HG02763 (cell line): ENCODE measurements at regions not wholly inside any gene's neighbourhood (a gene's known extent, or its start where the extent isn't known, plus 50 kb on each side); places are given as distances from the start of the nearest gene placed in this dataset.
"Not testable (repeated sequence)": the region's sequence is repeated elsewhere in the genome, so short reads cannot be mapped to it uniquely, and the experiment has no call there.

ENCODE experiments used
- ATAC-seq: cut with Tn5 transposase; IDR thresholded peaks from one replicate; pipeline ENCODE4 v1.9.1; 2021; ENCODE audit warnings: mild to moderate bottlenecking, moderate library complexity; ENCODE audit not compliant: unreplicated experiment

DNA sequence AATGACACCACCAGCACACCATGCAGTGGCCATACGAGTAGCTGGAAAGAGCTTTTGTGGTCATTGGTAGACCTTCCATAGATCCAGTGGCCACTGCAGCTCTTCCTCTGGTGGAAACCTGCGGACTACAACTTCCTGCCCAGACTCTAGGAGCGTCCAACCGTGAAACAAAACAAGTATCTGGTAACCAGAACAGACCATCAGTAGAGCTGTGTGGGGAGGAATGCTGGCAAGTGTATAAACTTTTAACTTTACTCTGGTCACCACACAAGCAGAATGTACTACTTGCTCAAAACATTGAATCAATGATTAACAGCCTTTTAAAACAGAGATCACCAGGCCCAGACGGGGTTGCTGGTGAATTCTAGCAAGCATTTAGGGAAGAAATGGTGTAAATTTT is 154.7 kb upstream of the DGKB start:
- ATAC-seq = no peak

DNA sequence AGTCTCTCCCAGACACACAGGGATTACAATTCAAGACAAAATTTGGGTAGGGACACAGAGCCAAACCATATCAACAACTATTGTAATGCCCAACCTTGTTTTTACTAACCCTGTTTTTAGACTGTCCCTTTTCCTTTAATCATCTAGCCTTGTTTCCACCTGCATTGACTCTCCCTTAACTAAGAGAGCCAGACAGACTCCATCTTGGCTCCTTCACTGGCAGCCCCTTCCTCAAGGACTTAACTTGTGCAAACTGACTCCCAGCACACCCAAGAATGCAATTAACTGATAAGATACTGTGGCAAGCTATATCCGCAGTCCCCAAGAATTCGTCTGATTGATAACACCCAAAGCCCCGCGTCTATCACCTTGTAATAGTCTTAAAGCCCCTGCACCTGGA is 151.8 kb upstream of the DGKB start:
- ATAC-seq = not testable (repeated sequence)

DNA sequence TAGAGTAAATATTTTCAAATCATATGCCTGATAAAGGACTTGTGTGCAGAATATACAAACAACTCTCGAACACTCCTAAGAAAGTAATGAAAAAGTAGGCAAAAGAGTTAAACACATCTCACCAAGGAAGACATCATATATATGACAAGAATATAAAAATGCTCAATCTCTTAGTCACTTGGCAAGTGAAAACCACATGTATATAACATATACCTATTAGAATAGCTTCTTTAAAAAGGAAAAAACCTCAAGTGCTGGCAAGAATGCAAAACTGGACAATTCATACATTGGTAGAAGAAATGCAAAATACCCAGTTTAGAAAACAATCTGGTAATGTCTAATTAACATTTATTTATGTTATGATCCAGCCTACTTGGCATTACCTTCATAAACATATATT is 146.6 kb upstream of the DGKB start:
- ATAC-seq = no peak

DNA sequence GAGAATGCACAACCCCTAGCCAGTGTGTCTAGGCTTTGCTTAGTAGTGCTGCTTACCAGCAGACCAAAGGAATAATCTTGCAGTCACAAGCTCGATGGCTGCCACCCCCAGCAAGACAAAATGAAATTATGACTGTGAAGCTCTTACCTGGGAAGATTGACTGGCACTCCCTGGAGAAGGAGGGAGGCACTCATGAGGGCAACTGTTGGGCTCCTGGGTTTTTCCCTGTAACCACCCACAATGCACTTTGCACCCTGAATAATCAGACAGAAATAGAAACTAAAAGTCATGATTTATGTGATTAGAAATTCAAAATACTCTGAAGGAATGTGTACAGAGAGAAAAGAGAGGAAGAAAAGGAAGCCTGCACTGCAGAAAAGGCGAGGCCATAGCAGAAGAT is 144.3 kb upstream of the DGKB start:
- ATAC-seq = no peak

DNA sequence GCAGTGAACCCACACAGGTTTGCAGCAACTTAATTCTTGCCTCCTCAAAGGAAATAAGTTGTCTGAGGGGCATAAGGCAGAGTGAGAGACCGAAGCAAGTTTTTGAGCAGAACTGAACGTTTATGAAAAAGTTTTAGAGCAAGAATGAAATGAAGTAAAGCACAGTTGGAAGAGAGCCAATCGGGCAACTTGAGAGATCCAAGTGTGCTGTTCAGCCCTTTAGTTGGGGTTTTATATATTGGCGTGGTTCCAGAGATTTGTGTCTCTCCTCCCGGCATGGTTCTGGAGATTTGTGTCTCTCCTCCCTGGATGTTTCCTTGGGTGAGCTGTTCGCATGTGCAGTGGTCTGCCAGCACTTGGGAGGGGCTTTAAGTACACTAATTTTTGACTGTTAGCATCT is 141.4 kb upstream of the DGKB start:
- no peak for ATAC-seq

DNA sequence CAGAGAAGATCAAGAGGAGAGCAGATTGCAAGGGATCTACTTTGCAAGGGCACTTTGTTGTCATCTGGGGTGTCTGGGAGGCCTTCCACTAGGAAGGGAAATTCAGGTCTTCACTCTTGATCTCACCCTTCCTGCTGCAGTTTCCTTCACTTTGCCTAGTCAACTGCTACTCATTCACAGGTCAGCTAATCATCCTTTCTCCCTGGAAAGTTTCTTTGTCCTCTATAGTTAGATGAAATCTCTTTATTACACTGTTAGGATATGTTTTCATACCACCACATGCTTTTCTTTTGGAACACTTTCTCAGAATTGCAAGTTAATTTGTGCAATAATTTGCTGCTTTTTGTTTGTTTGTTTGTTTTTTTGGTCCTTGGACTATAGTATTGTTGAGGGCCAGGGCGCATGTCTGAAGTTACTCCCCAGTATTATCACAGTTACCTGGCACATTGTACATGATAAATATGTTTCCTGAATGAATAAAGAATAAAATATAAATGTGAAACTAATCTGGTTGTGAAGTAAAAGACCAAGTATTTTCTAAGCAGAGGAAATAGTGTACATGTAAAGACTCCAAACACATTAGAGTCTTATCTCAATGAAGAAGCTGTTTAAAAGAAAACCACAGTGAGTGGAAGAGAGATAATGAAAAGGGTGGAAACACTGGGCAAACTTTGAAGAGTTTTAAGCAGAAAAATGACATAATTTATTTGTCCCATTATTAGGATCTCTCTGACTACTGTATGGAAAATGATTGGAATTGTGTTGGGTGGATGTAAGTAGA is 139.9 kb upstream of the DGKB start:
- ATAC-seq = no peak

DNA sequence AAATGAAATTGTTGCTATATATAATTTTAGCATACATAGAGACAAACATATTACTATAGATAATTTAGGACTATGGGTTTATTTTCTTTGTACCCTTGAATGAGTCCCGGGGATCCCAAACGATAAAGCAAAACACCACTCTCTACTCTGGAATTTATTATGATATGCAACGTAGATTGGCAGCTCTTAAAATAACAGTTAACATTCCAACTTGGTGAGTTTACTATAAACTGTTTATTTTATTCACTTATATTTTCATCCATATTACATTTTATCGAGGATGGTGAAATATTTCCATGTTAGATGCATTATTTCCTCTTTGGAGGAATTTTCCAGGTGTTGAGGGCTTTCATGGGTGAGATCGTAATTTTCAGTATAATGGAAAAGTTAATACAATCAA is 138.7 kb upstream of the DGKB start:
- ATAC-seq = no peak

DNA sequence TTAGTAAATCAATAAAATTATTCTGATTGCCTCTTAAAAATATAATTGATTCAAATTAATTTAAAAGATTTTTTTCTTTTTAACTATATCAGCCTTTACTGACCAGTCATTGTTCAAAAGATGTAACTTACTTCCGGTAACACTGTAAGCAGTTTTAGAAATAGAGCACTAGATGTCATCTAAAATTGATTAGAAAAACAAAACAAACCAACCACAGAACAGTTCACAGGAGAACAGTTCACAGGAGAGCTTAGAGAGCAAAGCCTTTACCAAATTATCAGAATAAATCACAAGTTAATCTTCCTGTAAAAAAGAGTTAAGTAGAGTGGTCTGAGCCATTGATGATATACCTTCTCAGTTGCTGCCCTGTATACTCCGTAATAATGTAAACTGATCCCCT is 133.3 kb upstream of the DGKB start:
- no peak for ATAC-seq

DNA sequence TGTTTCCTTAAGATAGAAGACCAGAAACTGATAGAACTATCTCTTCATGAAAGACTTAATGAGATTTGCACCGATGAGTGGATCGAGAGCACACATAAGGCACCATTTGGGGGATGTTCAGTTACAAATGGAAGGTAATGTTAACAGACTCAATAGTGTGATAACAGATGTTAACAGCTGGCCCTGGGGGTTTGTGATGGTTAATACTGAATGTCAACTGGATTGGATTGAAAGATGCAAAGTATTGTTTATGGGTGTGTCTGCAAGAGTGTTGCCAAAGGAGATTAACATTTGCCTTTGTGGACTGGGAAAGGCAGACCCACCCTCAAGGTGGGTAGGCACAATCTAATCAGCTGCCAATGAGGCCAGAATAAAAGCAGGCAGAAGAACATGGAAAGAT is 130.5 kb upstream of the DGKB start:
- no peak for ATAC-seq

DNA sequence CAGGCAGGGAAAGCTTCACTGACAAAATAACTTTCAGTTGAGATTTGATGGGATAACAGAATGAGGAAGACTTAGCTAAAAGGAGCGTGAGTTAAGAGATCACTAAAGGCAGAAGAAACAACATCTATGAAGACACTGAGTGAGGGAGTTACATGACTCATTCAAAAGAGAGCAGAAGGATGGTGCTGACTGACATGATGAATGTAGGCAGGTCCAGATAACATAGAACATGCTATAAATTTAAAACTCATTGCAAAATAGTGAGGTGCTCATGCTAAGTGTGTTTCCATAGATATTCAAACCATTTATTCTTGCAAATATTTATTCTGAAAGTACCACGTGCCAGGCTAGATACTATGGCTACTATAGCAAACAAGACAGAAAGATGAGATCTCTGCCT is 116.4 kb upstream of the DGKB start:
- no peak for ATAC-seq

DNA sequence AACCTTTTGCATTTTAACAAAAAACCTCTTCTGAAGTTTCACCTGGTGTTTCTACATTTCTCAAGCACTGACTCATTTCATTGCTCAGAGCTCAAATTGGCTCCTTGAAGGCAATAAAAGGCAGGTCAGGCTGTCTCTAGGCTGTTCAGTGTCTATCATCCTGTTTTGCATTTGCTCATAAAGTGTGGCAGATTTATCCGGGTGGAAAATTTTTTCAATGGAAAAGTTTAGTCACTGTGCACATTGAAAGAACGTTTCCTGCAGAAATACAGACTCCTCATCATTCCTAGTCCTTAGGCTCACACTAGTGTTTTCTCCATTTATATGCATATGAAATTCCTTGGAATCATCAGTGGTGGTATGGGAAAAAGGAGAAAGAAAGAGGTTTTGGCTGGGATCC is 114.2 kb upstream of the DGKB start:
- no peak for ATAC-seq

DNA sequence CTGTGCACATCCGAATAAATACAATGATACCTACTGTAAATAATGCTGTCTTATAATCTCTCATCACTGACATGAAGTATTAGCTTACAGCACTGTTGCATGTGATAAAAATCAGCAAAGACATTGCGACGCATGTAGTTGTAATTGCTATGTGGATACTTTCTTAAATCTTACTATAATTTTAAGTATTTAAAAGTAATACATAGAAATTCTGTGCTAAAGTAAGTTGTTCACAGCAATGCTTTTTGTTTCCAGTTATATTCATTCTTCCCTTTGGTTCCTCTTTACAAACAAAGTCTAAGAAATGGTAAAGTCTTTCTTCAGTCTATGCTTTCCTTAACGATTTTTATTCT is 113.7 kb upstream of the DGKB start:
- no peak for ATAC-seq

DNA sequence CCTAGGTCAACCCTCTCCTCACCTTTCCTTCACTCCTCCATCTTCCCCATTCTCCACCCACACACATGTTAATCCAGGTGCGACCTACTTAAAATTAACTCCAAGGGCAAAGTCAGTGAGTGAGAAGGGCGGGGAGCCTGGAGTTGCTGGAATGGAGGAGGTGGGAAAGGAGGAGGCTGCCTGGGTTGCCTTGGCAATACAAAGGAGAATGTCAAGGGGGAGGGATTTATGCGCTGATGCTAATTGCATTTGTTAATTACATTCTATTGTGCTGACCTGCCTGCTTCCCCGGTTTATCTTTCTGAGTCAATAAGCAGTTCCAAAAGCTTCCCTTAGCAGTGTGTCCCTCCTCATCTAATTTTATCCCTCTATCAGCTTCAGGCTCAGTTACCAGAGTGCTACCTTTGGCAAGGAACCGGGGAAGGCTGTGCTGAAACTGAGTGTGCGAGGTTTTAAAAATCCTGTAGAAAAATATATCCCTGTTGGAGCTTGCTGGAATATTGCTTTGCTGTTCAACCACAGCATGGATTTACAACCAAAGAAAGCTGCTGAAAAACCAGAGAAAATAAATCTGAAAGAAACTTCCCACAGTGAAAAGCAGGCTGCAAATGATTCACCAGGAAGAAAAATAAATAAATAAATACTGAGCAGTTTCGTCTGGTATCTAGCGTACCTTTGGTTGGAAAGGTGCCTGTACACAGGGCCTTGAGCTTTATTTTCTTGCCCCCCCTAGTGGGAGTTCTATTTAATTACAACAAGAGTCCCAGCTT is 113.2 kb upstream of the DGKB start:
- peak; percentile 85 for ATAC-seq

DNA sequence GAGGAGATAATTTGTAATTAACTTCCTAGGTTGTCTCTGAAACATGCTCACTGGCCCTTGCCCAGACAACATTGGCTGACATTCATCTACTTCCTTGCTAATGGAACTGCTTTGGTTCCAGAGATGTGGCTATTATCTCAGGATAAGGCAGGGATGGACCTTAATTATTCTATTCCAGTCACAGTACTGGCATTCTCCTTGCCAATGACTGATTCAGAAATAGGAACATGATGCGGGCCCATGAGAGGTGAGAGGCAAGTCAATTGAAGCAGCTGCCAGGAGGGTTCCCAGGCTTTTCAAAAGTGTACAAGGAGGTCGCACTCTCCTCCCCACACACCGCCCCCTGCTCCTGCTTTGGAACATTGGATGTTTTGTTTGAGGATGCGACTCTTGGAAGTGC is 109.6 kb upstream of the DGKB start:
- no peak for ATAC-seq

DNA sequence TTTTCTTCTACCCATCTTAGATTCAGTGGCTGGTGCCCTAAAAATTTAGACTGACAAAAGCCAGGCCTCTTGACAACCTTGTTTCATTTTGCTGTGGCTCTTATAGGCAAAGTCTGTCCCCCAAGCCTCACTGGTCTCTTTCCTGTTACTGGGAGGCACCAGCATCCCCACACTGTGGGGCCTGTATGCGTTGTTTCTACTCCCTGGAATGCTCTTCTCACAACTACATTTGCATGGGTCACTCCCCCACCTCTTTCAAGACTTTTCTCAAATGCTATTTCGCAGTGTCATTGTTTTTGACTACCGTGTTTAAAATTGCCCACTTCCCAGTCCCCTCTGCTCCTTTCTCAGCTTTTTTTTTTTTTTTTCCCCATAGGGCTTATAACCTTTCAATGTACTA is 108.7 kb upstream of the DGKB start:
- ATAC-seq = no peak

DNA sequence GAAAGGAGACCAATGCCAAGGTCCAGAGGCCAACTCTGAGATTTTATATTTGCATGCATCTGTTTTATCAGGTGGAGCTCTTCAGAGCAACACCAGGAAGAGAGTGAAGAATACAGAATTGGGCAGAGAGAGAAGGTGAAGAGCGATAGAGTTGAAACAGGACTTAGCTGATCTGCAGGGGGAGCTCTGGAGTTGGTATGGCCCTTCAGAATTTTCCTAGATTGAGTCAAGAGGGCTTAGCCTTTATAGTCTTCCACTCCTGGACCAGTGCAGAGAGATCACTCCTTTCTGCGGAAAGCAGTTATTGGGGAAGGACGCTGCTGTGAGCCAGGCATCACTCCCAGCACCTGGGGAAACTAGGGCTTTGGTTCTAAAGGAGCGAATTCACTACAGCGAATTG is 105.0 kb upstream of the DGKB start:
- ATAC-seq = no peak

DNA sequence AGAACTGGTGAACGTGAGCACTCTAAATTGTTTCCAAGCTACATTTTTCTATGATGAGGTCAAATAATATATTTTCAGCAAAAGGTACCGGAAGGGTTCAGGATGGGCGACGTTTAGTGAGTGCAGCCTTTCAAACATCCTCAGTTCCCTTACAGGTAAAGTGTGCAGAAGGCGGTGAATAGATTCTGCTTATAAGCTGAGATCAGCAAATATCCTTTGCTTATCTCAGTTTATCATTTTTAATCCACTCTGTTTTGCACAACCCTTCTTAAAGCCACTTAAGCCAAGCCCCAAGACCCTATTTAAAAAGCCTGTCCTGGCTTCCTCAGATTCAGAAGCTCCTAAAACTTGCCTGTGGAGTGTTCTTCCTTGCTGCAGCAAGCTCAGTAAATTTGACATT is 103.1 kb upstream of the DGKB start:
- no peak for ATAC-seq

DNA sequence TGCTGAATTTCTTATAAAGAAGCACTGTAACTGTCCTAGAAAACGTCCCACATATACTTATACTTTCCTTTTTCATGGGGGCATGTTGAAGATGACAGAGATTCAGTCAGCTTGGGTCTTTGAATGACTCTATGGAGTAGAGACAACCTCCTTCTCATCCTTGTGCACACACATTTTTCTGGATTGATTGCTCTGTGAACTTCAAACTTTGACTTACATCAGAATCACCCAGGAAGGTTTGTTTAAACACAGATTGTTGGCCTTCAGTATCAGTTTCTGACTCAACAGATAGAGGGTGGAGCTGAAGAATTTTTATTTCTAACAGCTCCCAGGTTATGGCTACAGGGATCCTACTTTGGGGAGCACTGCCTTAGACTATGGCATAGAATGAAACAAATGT is 97.6 kb upstream of the DGKB start:
- ATAC-seq = no peak

DNA sequence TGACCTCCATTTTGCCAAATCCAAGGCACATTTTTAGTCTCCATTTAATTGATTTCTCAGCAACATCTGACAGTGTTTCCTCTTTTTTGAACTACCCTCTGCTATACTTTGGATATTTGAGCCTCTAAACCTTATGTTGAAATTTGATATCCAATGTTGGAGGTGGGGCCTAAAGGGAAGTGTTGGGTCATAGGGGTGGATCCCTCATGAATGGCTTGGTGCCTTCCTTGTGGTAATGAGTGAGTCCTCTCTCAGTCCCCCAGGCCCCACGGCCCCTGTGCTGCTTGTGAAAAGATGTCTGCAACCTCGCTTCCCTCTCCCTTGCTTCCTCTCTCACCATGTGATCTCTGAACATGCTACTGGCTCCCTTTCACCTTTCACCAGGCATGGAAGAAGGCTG is 96.8 kb upstream of the DGKB start:
- no peak for ATAC-seq

DNA sequence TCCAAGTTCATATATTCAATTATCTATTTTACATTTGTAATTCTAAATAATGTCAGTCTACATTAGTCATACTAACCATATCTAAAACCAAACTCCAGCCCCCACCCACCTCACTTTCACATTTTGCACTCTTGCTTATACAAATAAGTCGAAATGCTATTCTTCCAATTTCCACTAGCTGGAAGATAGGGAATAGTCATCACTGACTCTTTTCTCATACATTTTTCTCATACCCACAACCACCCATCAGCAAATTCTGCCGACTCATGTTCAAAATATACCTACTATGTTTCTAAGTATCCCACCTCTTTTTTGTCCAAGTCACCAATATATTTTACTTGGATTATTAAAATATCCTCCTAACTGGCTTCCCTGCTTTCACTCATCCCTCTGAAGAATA is 93.2 kb upstream of the DGKB start:
- no peak for ATAC-seq

DNA sequence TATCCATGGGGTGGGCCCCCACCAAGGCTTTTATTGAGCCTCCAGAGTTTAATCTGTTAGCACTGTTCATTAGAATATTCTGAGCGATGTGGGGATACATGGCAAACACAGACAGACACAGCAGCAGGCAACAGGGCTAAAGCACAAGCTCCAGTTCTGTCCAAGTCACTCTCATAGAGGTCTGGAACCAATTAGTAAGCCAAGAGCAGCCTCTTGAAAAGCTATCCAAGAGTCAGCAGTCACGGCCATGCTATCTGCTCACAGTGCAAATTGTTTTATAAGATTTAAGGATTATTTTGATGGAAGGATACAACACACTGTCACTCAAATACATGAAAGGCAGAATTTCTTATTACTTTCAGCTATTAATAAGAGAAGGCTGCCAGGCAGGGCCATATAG is 86.4 kb upstream of the DGKB start:
- no peak for ATAC-seq

DNA sequence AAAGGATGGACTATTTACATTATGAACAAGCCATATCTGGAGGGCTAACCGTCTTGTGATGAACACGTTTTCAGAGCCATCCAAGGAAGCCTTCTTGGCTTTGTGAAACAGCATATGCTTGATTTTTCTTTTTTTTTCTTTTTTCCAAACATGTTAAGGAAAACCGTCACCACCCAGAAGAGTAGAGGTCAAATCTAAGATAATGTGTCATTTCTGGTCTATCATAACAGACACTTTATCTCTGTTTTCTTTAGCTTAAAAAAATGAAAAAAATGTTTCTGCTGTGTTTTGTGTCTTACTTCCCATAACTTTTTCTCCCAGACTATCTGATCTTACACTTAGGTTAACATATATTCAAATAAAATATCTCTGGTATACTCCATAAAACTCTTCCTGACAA is 76.1 kb upstream of the DGKB start:
- no peak for ATAC-seq

DNA sequence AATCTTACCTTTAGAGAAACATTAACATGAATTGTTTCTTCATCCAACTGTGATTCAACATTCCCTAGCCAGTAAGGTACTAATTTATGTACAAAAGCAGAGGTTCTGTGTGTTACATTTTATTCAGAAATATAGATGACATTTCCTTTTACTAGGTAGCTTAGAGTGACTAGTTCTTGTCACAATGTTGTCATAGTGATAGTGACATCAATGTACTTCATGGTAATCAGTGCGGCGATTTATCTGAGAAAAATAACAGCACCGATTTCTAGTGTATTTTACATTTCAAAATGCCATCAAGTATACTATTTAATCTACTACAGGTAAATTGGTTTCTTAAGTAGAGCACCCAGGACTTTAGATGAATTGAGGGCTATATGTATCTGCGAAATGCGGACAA is 72.1 kb upstream of the DGKB start:
- ATAC-seq = no peak
